Natural killer cell (primary cell): ENCODE measurements at regions not wholly inside any gene's neighbourhood (a gene's known extent, or its start where the extent isn't known, plus 50 kb on each side); places are given as distances from the start of the nearest gene placed in this dataset.

Experiments used
- ATAC-seq, 3 donors: fragments of 150-1000 bp in 2 of 3; fragments of 200-7000 bp in 1 of 3; cut with Tn5 transposase; 1 replicate in 1 of 3; 2 replicates in 2 of 3; pipeline ENCODE4 v1.10.0; 2021; ENCODE audit warnings: mild to moderate bottlenecking in 2 of 3, moderate library complexity in 2 of 3
- DNase-seq, 2 donors: peaks; one replicate each; pipeline versions ENCODE4 v3.0.0 to v3.0.0-alpha.2; 2013 to 2021; ENCODE audit warnings: mixed read lengths in 1 of 2
- H3K27ac ChIP-seq: one replicate; pipeline ENCODE4 v1.5.1; 2013; ENCODE audit warnings: mild to moderate bottlenecking, low read length
- H3K27me3 ChIP-seq: one replicate; pipeline ENCODE4 v1.6.1; 2013; ENCODE audit warnings: low read length; ENCODE audit not compliant: control insufficient read depth, insufficient read depth
- H3K36me3 ChIP-seq: one replicate; pipeline ENCODE4 v1.6.1; 2013; ENCODE audit warnings: low read length; ENCODE audit not compliant: control insufficient read depth, insufficient read depth
- H3K4me1 ChIP-seq: one replicate; pipeline ENCODE4 v1.6.1; 2013; ENCODE audit warnings: low read length; ENCODE audit not compliant: control insufficient read depth, insufficient read depth
- H3K4me3 ChIP-seq: one replicate; pipeline ENCODE4 v1.5.1; 2013; ENCODE audit warnings: low read length
- H3K9me3 ChIP-seq: one replicate; pipeline ENCODE4 v1.6.1; 2013; ENCODE audit warnings: low read length; ENCODE audit not compliant: control insufficient read depth, insufficient read depth
- H3K27ac Mint-ChIP-seq, 2 donors: one replicate each; pipeline ENCODE4 v1.8.0; 2022; ENCODE audit warnings: mild to moderate bottlenecking in 2 of 2, mixed read lengths in 2 of 2, moderate library complexity in 1 of 2
- H3K27me3 Mint-ChIP-seq, 2 donors: one replicate each; pipeline ENCODE4 v1.8.0; 2022; ENCODE audit warnings: low read depth in 2 of 2, mixed read lengths in 2 of 2
- H3K36me3 Mint-ChIP-seq: one replicate; pipeline ENCODE4 v1.8.0; 2022; ENCODE audit warnings: mixed read lengths
- H3K4me1 Mint-ChIP-seq, 2 donors: one replicate each; pipeline ENCODE4 v1.8.0; 2022; ENCODE audit warnings: mixed read lengths in 2 of 2
- H3K4me3 Mint-ChIP-seq: one replicate; pipeline ENCODE4 v1.8.0; 2022; ENCODE audit warnings: mild to moderate bottlenecking, moderate library complexity, mixed read lengths
- H3K9me3 Mint-ChIP-seq, 2 donors: one replicate each; pipeline ENCODE4 v1.8.0; 2022; ENCODE audit warnings: mixed read lengths in 2 of 2
- CTCF ChIP-seq: fragments of 200-600 bp; IDR thresholded peaks from one replicate; pipeline ENCODE4 v1.8.0; 2022; ENCODE audit warnings: antibody characterized with exemption
- WGBS: methylation state at CpG from one replicate; pipeline ENCODE4 v1.1.7; 2013; ENCODE audit warnings: missing lambda C conversion rate; ENCODE audit not compliant: insufficient coverage; 5-methylcytosine and 5-hydroxymethylcytosine counted together
- intact Hi-C: fragments of 100-400 bp; cut with micrococcal nuclease; formaldehyde crosslinking; loops from one replicate; pipeline ENCODE4 v1.14.2; 2022

- Histone ChIP-seq H3K27me3 (no peaks in the 10 kb centered on the region), H3K9me3 (no peaks in the 10 kb centered on the region), H3K4me3 (no peak overlapping the region), H3K27ac (no peak overlapping the region), H3K4me1 (no peaks in the 10 kb centered on the region), H3K36me3 (no peaks in the 10 kb centered on the region)
- intact Hi-C loops = no loop called here
- H3K36me3 Mint-ChIP-seq = no peaks in the 10 kb centered on the region
- H3K4me1 Mint-ChIP-seq = no peaks in the 10 kb centered on the region
- peaks cover 2 to 3% of the 10 kb centered on the region in 2 donors for H3K9me3 Mint-ChIP-seq
- whole genome bisulfite sequencing = 6% methylated on average over 1 of the region's 1 CpG
- TF ChIP-seq CTCF = no peak
- ATAC-seq (no peak), DNase-seq (no peak)
- no peak overlapping the region for H3K27ac Mint-ChIP-seq
- no peak overlapping the region for H3K4me3 Mint-ChIP-seq
- H3K27me3 Mint-ChIP-seq = peaks cover 0 to 3% of the 10 kb centered on the region in 2 donors
Observed at GRCh38 chr18:76134628-76135027, 360.4 kb downstream of the ZNF516 start.

GRCh38 chr18:76133873-76134272, 361.2 kb downstream of the ZNF516 start:
- Mint-ChIP-seq H3K36me3 (no peaks in the 10 kb centered on the region), H3K4me3 (no peak overlapping the region), H3K27me3 (peaks cover 0 to 3% of the 10 kb centered on the region in 2 donors), H3K27ac (no peak overlapping the region), H3K9me3 (peaks cover 2 to 3% of the 10 kb centered on the region in 2 donors), H3K4me1 (no peaks in the 10 kb centered on the region)
- intact Hi-C loops = no loop called here
- Histone ChIP-seq H3K36me3 (no peaks in the 10 kb centered on the region), H3K27ac (no peak overlapping the region), H3K4me1 (no peaks in the 10 kb centered on the region), H3K9me3 (no peaks in the 10 kb centered on the region), H3K4me3 (no peak overlapping the region), H3K27me3 (no peaks in the 10 kb centered on the region)
- 71% methylated on average over 1 of the region's 1 CpG for WGBS
- DNase-seq (no peak), ATAC-seq (no peak)
- TF ChIP-seq CTCF = no peak

GRCh38 chr18:76131738-76132137, 363.3 kb downstream of the ZNF516 start:
- Mint-ChIP-seq H3K27ac (no peak overlapping the region), H3K9me3 (peaks cover 2 to 3% of the 10 kb centered on the region in 2 donors), H3K4me3 (no peak overlapping the region), H3K27me3 (peaks cover 0 to 3% of the 10 kb centered on the region in 2 donors), H3K4me1 (no peaks in the 10 kb centered on the region), H3K36me3 (no peaks in the 10 kb centered on the region)
- Histone ChIP-seq H3K4me1 (no peaks in the 10 kb centered on the region), H3K4me3 (no peak overlapping the region), H3K27ac (no peak overlapping the region), H3K9me3 (no peaks in the 10 kb centered on the region), H3K36me3 (no peaks in the 10 kb centered on the region), H3K27me3 (no peaks in the 10 kb centered on the region)
- ATAC-seq (no peak), DNase-seq (no peak)
- intact Hi-C loops = no loop called here
- 92% methylated on average over 1 of the region's 1 CpG for WGBS
- no peak for TF ChIP-seq CTCF

GRCh38 chr18:76130845-76131244, 364.2 kb downstream of the ZNF516 start:
- H3K9me3 Mint-ChIP-seq = peaks cover 2 to 3% of the 10 kb centered on the region in 2 donors
- no peak overlapping the region for H3K4me3 Mint-ChIP-seq
- TF ChIP-seq CTCF = no peak
- Histone ChIP-seq H3K4me3 (no peak overlapping the region), H3K36me3 (no peaks in the 10 kb centered on the region), H3K27me3 (no peaks in the 10 kb centered on the region), H3K4me1 (no peaks in the 10 kb centered on the region), H3K9me3 (no peaks in the 10 kb centered on the region), H3K27ac (no peak overlapping the region)
- 92% methylated on average over 13 of the region's 13 CpGs for WGBS
- intact Hi-C loops = no loop called here
- DNase-seq (no peak), ATAC-seq (no peak)
- no peaks in the 10 kb centered on the region for H3K4me1 Mint-ChIP-seq
- H3K36me3 Mint-ChIP-seq = no peaks in the 10 kb centered on the region
- H3K27me3 Mint-ChIP-seq = peaks cover 0 to 3% of the 10 kb centered on the region in 2 donors
- no peak overlapping the region for H3K27ac Mint-ChIP-seq
